Right kidney (tissue), 1 donor: ENCODE measurements at regions not wholly inside any gene's neighbourhood (a gene's known extent, or its start where the extent isn't known, plus 50 kb on each side); places are given as distances from the start of the nearest gene placed in this dataset.

Experiments used
- DNase-seq: peaks from one replicate; pipeline ENCODE4 v3.0.0-alpha.2; 2016

- DNase-seq, result no peak
Measured at GRCh38 chr7:91634485-91635177, 245.9 kb downstream of the MTERF1 start.

GRCh38 chr7:91636129-91636724 lies 244.3 kb downstream of the MTERF1 start:
- DNase-seq, result no peak

DNA sequence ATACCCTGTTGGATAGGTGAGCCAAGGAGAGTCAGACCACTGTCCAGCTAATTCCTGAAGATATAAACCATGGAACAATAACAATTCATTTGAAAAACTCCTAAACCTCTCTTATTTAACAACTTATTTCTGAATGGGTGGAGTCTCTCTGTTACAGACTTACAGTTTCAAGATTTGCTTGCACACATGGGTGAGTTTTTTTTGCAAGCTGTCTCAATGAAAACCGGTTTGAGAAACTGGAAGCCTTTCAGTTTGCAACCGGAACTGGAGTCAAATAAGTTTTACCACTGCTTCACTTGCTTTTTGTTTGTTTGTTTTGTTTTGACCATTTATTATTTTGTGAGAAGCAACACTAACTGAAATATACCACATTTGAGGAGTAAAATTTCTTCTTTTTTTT lies 243.8 kb downstream of the MTERF1 start:
- no peak for DNase-seq

DNA sequence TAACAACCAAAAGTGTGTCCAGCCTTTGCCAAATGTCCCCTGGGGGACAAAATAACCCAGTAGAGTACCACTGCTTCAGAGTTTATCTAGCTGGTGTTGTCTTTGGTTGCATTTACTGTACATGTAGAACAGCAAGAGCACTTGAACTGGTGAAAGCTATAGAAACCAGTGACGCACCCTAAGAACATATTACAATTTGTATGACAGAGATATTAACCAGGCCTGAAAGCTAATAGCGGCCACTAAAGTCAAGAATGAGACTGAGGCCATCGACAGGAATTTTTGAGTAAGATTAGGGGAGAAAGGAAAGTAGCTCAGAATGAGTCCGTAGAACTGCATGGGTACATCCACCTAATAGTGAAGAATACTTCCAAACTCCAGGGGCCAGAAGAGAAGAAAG lies 236.2 kb downstream of the MTERF1 start:
- no peak for DNase-seq

DNA sequence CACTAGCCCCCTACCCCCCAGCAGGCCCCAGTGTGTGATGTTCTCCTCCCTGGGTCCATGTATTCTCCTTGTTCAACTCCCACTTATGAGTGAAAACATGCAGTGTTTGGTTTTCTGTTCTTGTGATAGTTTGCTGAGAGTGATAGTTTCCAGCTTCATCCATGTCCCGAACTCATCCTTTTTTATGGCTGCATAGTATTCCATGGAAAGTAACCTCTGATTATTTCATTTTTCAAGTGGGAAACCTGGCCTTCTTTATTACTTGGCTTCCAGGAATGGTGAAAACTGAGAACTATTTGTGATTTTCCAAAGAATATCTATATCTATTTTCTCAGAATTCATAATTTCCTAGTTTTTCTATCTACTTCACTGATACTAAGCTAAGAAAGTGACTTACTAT lies 235.0 kb downstream of the MTERF1 start:
- no peak for DNase-seq

DNA sequence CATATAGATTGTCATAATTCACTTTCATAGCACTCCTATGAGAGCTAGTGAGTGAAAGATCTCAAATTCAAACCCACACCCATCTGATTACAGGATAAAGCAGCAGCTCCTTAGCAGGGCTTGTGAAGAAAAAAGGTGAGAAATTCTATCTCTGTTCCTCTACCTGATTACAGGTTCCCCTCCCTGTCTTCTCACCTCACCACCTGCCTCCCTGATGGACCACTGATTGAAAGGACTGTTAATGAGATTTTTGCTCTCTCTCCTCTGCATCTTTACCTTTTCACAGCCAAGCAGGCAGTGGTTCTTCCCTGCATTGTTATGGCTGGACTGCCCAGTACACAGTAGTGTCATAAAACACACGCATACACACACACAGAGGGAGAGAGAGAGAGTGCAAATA lies 228.5 kb downstream of the MTERF1 start:
- no peak for DNase-seq

DNA sequence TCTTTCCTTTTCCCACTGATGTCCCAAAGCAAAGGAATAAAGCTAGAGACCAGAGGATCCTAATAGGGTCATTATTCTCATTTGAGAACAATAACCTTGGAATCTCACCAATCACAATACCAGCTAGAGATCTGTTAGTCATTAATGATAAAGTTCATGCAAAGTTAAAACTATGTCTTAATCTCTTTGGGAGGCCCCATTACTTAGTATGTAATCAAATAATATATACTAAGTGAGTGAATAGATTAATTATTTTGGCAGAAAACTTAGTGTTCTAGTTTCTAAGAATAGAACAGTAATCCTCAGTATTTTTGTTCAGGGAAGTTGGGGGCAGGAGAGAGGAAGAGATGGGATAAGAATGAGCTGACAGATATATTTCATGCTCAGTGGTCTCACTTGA lies 227.2 kb downstream of the MTERF1 start:
- DNase-seq, result no peak

- DNase-seq, result no peak
Measured at GRCh38 chr7:91655656-91656055, 224.8 kb downstream of the MTERF1 start.

DNA sequence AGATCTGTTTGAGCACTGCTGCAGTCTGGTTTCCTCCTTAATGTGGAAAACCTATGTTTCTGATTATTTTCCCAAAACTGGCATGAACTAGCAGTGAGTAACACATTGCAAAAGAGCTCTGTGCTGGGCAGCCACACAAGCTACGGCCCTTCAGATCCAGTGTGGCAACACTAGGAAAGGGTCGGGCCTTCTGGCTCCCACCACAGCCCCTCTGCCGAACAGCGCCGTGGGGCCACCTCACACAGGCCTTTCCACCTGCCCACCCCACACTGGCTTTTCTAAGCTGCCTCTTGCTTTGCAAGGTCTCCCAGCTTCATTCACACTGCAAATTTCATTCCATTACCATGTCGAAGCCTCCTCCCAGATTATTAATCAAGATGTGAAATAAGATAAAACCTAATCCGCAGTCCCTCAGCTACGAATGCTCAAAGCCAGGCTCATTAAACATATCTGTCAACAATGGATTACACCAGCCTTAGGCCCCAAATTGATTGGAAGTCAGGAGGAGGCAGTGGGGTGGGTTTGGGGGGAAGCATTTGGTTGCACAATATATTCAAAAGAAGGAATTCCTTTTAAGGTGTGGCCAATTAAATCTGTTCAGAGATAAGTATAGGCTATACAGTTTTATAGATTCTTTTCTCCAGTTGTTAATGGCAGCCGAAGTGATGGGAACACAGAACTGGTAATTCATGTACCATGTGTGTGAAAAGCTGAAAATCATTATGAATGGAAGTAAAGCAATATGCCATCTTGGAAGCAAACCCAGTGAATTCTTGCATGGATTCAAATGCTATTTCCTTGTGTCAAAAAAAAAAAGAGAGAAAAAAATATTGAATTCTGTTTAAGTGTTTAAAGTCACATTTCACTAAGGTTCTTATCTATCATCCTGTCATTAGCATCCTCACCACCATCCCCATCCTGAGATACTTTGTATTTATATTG lies 223.7 kb downstream of the MTERF1 start:
- no peak for DNase-seq

DNA sequence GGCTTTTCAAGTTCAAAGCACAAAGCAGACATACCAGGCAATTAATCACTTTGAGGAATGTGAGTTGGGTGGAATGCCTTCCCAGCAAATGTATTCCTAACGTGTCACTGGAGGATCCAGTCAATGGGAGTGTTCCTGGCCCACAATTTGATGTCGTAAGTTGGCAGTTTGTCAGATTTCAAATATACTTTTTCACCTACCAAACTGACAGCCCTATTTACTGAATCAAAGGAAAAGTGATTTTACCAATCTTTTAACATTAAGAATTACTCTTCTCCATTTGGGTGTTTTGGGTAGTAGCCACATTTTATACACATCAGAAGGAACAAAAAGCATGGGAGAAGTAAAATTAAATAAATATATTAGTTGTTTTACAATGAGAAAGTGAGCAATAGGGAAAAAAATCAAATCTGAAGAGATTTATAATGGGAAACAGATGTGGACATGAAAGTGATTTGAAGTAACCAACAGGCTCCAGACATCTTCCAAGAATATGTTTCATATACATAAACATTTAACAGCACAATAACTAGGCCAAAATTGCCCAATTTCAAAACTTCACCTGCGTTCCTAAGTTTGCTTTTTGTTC lies 222.9 kb downstream of the MTERF1 start:
- no peak for DNase-seq

DNA sequence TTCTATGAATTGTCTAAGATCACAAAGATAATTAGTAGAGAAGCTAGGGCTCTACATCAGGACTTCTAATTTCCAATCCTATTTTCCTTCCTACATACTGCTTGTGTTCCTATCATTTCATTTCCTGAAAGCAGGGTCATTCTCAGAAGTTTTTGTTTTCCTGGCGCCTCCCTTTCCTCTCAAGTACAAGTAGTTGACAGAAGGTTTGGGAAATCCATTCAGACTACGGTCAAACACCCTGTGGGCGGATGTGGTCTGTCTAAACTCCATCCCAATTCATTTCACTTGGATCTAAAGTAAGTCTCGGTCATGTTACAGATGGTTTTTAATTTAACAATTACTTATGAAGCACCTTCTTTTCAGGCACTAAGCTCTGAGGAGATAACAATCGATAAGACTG lies 221.4 kb downstream of the MTERF1 start:
- no peak for DNase-seq

- no peak for DNase-seq
Measured at GRCh38 chr7:91660734-91661356, 219.7 kb downstream of the MTERF1 start.

DNA sequence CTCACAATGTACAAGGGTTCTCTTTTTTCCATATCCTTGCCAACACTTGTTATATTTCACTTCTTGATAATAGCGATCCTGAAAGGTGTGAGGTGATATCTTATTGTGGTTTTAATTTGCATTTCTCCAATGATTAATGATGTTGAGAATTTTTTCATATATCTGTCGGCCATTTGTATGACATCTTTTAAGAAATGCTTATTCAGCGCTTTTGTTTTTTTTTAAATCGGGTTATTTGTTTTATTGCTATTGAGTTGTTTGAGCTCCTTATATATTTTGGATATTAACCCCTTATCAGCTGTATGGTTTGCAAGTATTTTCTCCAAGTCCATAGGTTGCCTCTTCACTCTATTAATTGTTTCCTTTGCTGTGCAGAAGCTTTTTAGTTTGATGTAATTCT lies 218.8 kb downstream of the MTERF1 start:
- no peak for DNase-seq

DNA sequence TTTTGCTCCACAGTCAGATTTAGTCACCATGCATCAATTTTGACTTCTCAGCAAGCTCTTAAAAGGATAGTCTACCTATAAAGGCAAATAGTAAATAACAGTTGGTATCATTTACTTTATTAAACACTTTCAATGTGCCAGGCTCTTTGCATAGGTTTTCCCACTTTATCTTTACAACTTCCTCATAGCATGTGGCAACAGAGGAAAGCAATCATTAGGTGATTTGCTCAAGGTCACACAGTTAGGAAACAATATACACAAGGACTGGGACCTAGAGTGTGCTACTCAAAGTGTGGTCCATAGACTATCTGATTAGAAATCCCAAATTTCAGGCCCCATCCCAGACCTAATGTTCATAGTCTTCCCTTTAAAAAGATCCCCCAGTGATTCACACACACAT lies 212.3 kb downstream of the MTERF1 start:
- no peak for DNase-seq

- no peak for DNase-seq
Measured at GRCh38 chr7:91671245-91671644, 209.3 kb downstream of the MTERF1 start.

- no peak for DNase-seq
Measured at GRCh38 chr7:91674470-91674869, 206.0 kb downstream of the MTERF1 start.

DNA sequence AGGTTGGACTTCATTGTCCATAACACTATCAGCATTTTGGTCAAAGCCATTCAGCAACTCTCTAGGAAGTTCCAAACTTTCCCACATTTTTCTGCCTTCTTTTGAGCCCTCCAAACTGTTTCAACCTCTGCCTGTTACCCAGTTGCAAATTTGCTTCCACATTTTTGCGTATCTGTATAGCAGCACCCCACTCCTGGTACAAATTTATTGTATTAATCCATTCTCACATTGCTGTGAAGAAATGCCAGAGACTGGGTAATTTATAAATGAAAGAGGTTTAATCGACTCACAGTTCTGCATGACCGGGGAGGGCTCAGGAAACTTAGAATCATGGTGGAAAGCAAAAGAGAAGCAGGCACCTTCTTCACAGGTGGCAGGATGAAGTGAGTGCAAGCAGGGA lies 198.8 kb downstream of the MTERF1 start:
- DNase-seq, result no peak

- no peak for DNase-seq
Measured at GRCh38 chr7:91683823-91684222, 196.7 kb downstream of the MTERF1 start.

DNA sequence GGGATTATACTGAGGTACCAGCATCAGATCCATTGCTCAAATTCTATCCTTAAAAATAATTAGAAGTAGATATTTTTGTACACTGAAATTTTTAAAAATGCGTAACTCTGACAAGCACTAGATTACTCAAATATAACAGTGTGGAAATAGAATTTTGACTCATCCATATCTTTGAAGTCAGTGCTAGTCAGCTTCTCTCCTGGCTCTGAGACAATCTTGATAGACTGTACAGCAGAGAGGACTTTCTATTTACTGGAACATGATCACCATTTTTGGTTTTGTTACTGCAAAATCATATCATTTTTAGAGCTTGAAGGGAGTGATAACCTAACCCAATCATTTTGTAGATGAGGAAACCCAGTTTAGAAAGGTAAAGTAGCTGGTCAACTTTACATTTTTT lies 195.0 kb downstream of the MTERF1 start:
- DNase-seq, result no peak

- DNase-seq, result no peak
Measured at GRCh38 chr7:91690541-91691070, 189.9 kb downstream of the MTERF1 start.

- no peak for DNase-seq
Measured at GRCh38 chr7:91691865-91692264, 188.6 kb downstream of the MTERF1 start.

DNA sequence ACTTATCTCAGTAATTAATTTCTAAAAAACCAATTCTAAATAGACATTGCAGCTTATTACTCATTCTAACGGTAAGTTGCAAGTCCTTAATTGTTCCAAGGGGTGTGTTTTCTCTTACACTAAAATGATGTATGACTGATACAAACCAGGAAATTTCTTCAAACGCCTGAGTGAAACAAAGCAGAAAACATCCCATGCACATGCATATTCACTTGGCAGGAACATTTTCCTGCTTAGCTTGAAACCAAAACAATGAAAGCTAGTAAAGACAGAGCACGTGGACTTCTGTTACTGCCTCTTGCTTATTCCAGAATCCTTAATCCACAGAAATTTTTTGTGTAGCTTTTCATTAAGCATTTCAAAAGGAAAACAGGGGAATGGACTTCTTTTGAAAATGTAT lies 187.7 kb downstream of the MTERF1 start:
- no peak for DNase-seq
